GM23338 (cell line): ENCODE measurements at regions not wholly inside any gene's neighbourhood (a gene's known extent, or its start where the extent isn't known, plus 50 kb on each side); places are given as distances from the start of the nearest gene placed in this dataset.

ENCODE experiments used
- ATAC-seq: fragments of 200-7000 bp; cut with Tn5 transposase; 3 replicates; pipeline ENCODE4 v1.9.1; 2020
- DNase-seq: peaks from one replicate; pipeline ENCODE4 v3.0.0-alpha.2; 2015; ENCODE audit warnings: low spot score
- H2AFZ ChIP-seq: fragments of 200-600 bp; sonication (generic); 2 replicates; pipeline ENCODE4 v1.8.0; 2016; ENCODE audit warnings: antibody characterized with exemption, mild to moderate bottlenecking, moderate library complexity
- H3F3A ChIP-seq: fragments of 200-600 bp; sonication (generic); replicated peaks from 2 replicates; pipeline ENCODE4 v1.8.0; 2017; ENCODE audit warnings: antibody characterized with exemption, mixed run types, low read depth
- H3K27ac ChIP-seq: fragments of 200-600 bp; sonication (generic); 2 replicates; pipeline ENCODE4 v1.6.1; 2016; ENCODE audit warnings: low read depth
- H3K27me3 ChIP-seq: fragments of 200-600 bp; sonication (generic); 2 replicates; pipeline ENCODE4 v1.8.0; 2016; ENCODE audit warnings: mild to moderate bottlenecking, mixed run types, moderate library complexity; ENCODE audit not compliant: insufficient read depth
- H3K36me3 ChIP-seq: fragments of 200-600 bp; sonication (generic); 2 replicates; pipeline ENCODE4 v1.8.0; 2016; ENCODE audit warnings: mild to moderate bottlenecking; ENCODE audit not compliant: insufficient read depth
- H3K4me1 ChIP-seq: fragments of 200-600 bp; sonication (generic); 2 replicates; pipeline ENCODE4 v1.8.0; 2016; ENCODE audit warnings: mild to moderate bottlenecking, moderate library complexity; ENCODE audit not compliant: insufficient read depth
- H3K4me2 ChIP-seq: fragments of 200-600 bp; sonication (generic); 2 replicates; pipeline ENCODE4 v1.7.1; 2017; ENCODE audit warnings: mixed run types
- H3K4me3 ChIP-seq: fragments of 200-600 bp; sonication (generic); 2 replicates; pipeline ENCODE4 v1.6.1; 2016; ENCODE audit warnings: mixed run types
- H3K79me2 ChIP-seq: fragments of 200-600 bp; sonication (generic); replicated peaks from 2 replicates; pipeline ENCODE4 v1.8.0; 2017; ENCODE audit warnings: mild to moderate bottlenecking; ENCODE audit not compliant: insufficient read depth
- H3K9me2 ChIP-seq: fragments of 200-600 bp; sonication (generic); 2 replicates; pipeline ENCODE4 v1.8.0; 2017; ENCODE audit not compliant: insufficient read depth
- H4K20me1 ChIP-seq: fragments of 200-600 bp; sonication (generic); replicated peaks from 2 replicates; pipeline ENCODE4 v1.8.0; 2017; ENCODE audit warnings: mild to moderate bottlenecking; ENCODE audit not compliant: insufficient read depth
- H3K27ac Mint-ChIP-seq: 2 replicates; pipeline ENCODE4 v1.8.0; 2020; ENCODE audit warnings: inconsistent platforms, mild to moderate bottlenecking, moderate library complexity, mixed read lengths
- H3K27me3 Mint-ChIP-seq: 3 replicates; pipeline ENCODE4 v1.8.0; 2022; ENCODE audit warnings: low read depth, mild to moderate bottlenecking, moderate library complexity, mixed read lengths, inconsistent platforms; ENCODE audit not compliant: insufficient read depth, poor library complexity
- H3K36me3 Mint-ChIP-seq: 3 replicates; pipeline ENCODE4 v1.8.0; 2021; ENCODE audit warnings: low read depth, mild to moderate bottlenecking, inconsistent platforms, moderate library complexity, mixed read lengths
- H3K4me1 Mint-ChIP-seq: 3 replicates; pipeline ENCODE4 v1.8.0; 2020; ENCODE audit warnings: mild to moderate bottlenecking, inconsistent platforms, mixed read lengths
- H3K4me3 Mint-ChIP-seq: 3 replicates; pipeline ENCODE4 v1.8.0; 2021; ENCODE audit warnings: moderate library complexity, mild to moderate bottlenecking, inconsistent platforms, mixed read lengths
- H3K9me3 Mint-ChIP-seq: 3 replicates; pipeline ENCODE4 v1.8.0; 2020; ENCODE audit warnings: moderate library complexity, mild to moderate bottlenecking, inconsistent platforms, mixed read lengths
- CREB1 ChIP-seq: fragments of 250-450 bp; sonication (Bioruptor Pico); IDR thresholded peaks from 2 replicates; pipeline ENCODE4 v1.5.0; 2020; ENCODE audit warnings: low read depth, mild to moderate bottlenecking, moderate library complexity
- EZH2 ChIP-seq: fragments of 200-600 bp; sonication (generic); IDR thresholded peaks from one replicate; pipeline ENCODE4 v1.8.0; 2017; ENCODE audit warnings: antibody characterized with exemption, mild to moderate bottlenecking, low read depth; ENCODE audit not compliant: unreplicated experiment
- EZH2phosphoT487 ChIP-seq: fragments of 200-600 bp; sonication (generic); IDR thresholded peaks from one replicate; pipeline ENCODE4 v1.8.1; 2018; ENCODE audit warnings: antibody characterized with exemption; ENCODE audit not compliant: unreplicated experiment
- JUNB ChIP-seq: IDR thresholded peaks from one replicate; pipeline ENCODE4 v1.6.1; 2016; ENCODE audit warnings: antibody characterized with exemption; ENCODE audit not compliant: unreplicated experiment
- NANOG ChIP-seq: IDR thresholded peaks from 2 replicates; pipeline ENCODE4 v1.6.1; 2016; ENCODE audit warnings: antibody characterized with exemption, borderline replicate concordance
- POLR2AphosphoS5 ChIP-seq: IDR thresholded peaks from 2 replicates; pipeline ENCODE4 v1.6.1; 2016; ENCODE audit warnings: antibody characterized with exemption, low read depth
- STAT1 ChIP-seq: IDR thresholded peaks from one replicate; pipeline ENCODE4 v1.6.1; 2016; ENCODE audit warnings: antibody characterized with exemption; ENCODE audit not compliant: unreplicated experiment
- ZNF114 ChIP-seq: fragments of 250-450 bp; sonication (Bioruptor Pico); IDR thresholded peaks from 2 replicates; pipeline ENCODE4 v1.5.0; 2020; ENCODE audit warnings: mild to moderate bottlenecking, moderate library complexity
- ZNF331 ChIP-seq: fragments of 250-450 bp; sonication (Bioruptor Pico); IDR thresholded peaks from 2 replicates; pipeline ENCODE4 v1.5.0; 2020; ENCODE audit warnings: low read depth, mild to moderate bottlenecking, moderate library complexity
- TF ChIP-seq, protein P1 (sequence below): IDR thresholded peaks from one replicate; pipeline ENCODE4 v1.6.1; 2018; ENCODE audit warnings: antibody characterized with exemption; ENCODE audit not compliant: unreplicated experiment
- TF ChIP-seq, protein P2 (sequence below): IDR thresholded peaks from 2 replicates; pipeline ENCODE4 v1.6.1; 2016; ENCODE audit warnings: antibody characterized with exemption

- TF ChIP-seq, protein P1, sequence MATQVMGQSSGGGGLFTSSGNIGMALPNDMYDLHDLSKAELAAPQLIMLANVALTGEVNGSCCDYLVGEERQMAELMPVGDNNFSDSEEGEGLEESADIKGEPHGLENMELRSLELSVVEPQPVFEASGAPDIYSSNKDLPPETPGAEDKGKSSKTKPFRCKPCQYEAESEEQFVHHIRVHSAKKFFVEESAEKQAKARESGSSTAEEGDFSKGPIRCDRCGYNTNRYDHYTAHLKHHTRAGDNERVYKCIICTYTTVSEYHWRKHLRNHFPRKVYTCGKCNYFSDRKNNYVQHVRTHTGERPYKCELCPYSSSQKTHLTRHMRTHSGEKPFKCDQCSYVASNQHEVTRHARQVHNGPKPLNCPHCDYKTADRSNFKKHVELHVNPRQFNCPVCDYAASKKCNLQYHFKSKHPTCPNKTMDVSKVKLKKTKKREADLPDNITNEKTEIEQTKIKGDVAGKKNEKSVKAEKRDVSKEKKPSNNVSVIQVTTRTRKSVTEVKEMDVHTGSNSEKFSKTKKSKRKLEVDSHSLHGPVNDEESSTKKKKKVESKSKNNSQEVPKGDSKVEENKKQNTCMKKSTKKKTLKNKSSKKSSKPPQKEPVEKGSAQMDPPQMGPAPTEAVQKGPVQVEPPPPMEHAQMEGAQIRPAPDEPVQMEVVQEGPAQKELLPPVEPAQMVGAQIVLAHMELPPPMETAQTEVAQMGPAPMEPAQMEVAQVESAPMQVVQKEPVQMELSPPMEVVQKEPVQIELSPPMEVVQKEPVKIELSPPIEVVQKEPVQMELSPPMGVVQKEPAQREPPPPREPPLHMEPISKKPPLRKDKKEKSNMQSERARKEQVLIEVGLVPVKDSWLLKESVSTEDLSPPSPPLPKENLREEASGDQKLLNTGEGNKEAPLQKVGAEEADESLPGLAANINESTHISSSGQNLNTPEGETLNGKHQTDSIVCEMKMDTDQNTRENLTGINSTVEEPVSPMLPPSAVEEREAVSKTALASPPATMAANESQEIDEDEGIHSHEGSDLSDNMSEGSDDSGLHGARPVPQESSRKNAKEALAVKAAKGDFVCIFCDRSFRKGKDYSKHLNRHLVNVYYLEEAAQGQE, result no peak
- no peak for TF ChIP-seq JUNB
- no peak for TF ChIP-seq EZH2
- TF ChIP-seq, protein P2, sequence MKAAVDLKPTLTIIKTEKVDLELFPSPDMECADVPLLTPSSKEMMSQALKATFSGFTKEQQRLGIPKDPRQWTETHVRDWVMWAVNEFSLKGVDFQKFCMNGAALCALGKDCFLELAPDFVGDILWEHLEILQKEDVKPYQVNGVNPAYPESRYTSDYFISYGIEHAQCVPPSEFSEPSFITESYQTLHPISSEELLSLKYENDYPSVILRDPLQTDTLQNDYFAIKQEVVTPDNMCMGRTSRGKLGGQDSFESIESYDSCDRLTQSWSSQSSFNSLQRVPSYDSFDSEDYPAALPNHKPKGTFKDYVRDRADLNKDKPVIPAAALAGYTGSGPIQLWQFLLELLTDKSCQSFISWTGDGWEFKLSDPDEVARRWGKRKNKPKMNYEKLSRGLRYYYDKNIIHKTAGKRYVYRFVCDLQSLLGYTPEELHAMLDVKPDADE, result no peak
Measured at GRCh38 chr12:97977870-97978405, 515.3 kb downstream of the RMST start (continued).

GRCh38 chr12:97982684-97983083 lies 520.1 kb downstream of the RMST start:
- peaks cover 3% of the 10 kb centered on the region for H3K27me3 Mint-ChIP-seq
- H3K9me2 ChIP-seq, result peaks cover 5% of the 10 kb centered on the region; the same call in 1 of the 2 replicates
- H3K4me3 ChIP-seq, result no peak overlapping the region
- no peaks in the 10 kb centered on the region for H3K36me3 ChIP-seq
- H3K9me3 Mint-ChIP-seq, result peaks cover 6% of the 10 kb centered on the region; the same call in 2 of the 3 replicates
- no peaks in the 10 kb centered on the region for H3K79me2 ChIP-seq
- no peak overlapping the region for H3K4me3 Mint-ChIP-seq
- no peaks in the 10 kb centered on the region for H3F3A ChIP-seq
- no peaks in the 10 kb centered on the region for H3K4me1 ChIP-seq
- DNase-seq (no peak), ATAC-seq (no peak)
- H2AFZ ChIP-seq, result no peak overlapping the region
- no peak overlapping the region for H3K27ac Mint-ChIP-seq
- 0 out of 3 replicates have a peak, but pooled peaks cover 2% of the 10 kb centered on the region for H3K4me1 Mint-ChIP-seq
- no peaks in the 10 kb centered on the region; the same call in 2 of the 3 replicates for H3K36me3 Mint-ChIP-seq
- H3K27ac ChIP-seq, result no peak overlapping the region
- H4K20me1 ChIP-seq, result no peaks in the 10 kb centered on the region
- no peak overlapping the region for H3K4me2 ChIP-seq
- no peaks in the 10 kb centered on the region for H3K27me3 ChIP-seq
- no peak for TF ChIP-seq CREB1 (CRISPR knock-in tag)
- TF ChIP-seq, protein P1, result no peak
- TF ChIP-seq ZNF331 (CRISPR knock-in tag), result no peak
- TF ChIP-seq ZNF114 (CRISPR knock-in tag), result no peak
- no peak for TF ChIP-seq JUNB
- no peak for TF ChIP-seq NANOG
- no peak for TF ChIP-seq STAT1
- no peak for TF ChIP-seq EZH2phosphoT487
- TF ChIP-seq, protein P2, result no peak
- TF ChIP-seq POLR2AphosphoS5, result no peak
